Suppressor macrophage treated with lipopolysaccharide for 4 hours (primary cell): ENCODE measurements at regions not wholly inside any gene's neighbourhood (a gene's known extent, or its start where the extent isn't known, plus 50 kb on each side); places are given as distances from the start of the nearest gene placed in this dataset.

Source experiments
- DNase-seq: peaks from one replicate; pipeline ENCODE4 v3.0.0-alpha.2; 2020

GRCh38 chr13:73929287-73929932, 204.8 kb downstream of the KLF12 start:
- DNase-seq: no peak

GRCh38 chr13:73924607-73925006, 209.6 kb downstream of the KLF12 start:
- no peak for DNase-seq

- no peak for DNase-seq
Measured at GRCh38 chr13:73922493-73923393, 211.5 kb downstream of the KLF12 start.

GRCh38 chr13:73918691-73919090, 215.5 kb downstream of the KLF12 start:
- DNase-seq: no peak

- DNase-seq: no peak
Measured at GRCh38 chr13:73913751-73914518, 220.3 kb downstream of the KLF12 start.

- no peak for DNase-seq
Measured at GRCh38 chr13:73913079-73913740, 221.0 kb downstream of the KLF12 start.

GRCh38 chr13:73911361-73911760, 222.8 kb downstream of the KLF12 start:
- no peak for DNase-seq

GRCh38 chr13:73910733-73911132, 223.5 kb downstream of the KLF12 start:
- DNase-seq: no peak

GRCh38 chr13:73908809-73909208, 225.4 kb downstream of the KLF12 start:
- DNase-seq: no peak

- no peak for DNase-seq
Measured at GRCh38 chr13:73904625-73905024, 229.6 kb downstream of the KLF12 start.

GRCh38 chr13:73903561-73903960, 230.6 kb downstream of the KLF12 start:
- no peak for DNase-seq

GRCh38 chr13:73902847-73903246, 231.4 kb downstream of the KLF12 start:
- DNase-seq: no peak

GRCh38 chr13:73902296-73902695, 231.9 kb downstream of the KLF12 start:
- no peak for DNase-seq

GRCh38 chr13:73901324-73902068, 232.7 kb downstream of the KLF12 start:
- no peak for DNase-seq

GRCh38 chr13:73900591-73900990, 233.6 kb downstream of the KLF12 start:
- no peak for DNase-seq

- no peak for DNase-seq
Measured at GRCh38 chr13:73898899-73899298, 235.3 kb downstream of the KLF12 start.

- no peak for DNase-seq
Measured at GRCh38 chr13:73898276-73898675, 235.9 kb downstream of the KLF12 start.

GRCh38 chr13:73894995-73895571, 239.1 kb downstream of the KLF12 start:
- no peak for DNase-seq

GRCh38 chr13:73893833-73894232, 240.4 kb downstream of the KLF12 start:
- no peak for DNase-seq

GRCh38 chr13:73891805-73892204, 242.4 kb downstream of the KLF12 start:
- no peak for DNase-seq

GRCh38 chr13:73883162-73883561, 251.0 kb downstream of the KLF12 start:
- DNase-seq: no peak

GRCh38 chr13:73880365-73880764, 253.8 kb downstream of the KLF12 start:
- DNase-seq: no peak
